ENCODE measurements at regions not wholly inside any gene's neighbourhood (a gene's known extent, or its start where the extent isn't known, plus 50 kb on each side); places are given as distances from the start of the nearest gene placed in this dataset.

DNA sequence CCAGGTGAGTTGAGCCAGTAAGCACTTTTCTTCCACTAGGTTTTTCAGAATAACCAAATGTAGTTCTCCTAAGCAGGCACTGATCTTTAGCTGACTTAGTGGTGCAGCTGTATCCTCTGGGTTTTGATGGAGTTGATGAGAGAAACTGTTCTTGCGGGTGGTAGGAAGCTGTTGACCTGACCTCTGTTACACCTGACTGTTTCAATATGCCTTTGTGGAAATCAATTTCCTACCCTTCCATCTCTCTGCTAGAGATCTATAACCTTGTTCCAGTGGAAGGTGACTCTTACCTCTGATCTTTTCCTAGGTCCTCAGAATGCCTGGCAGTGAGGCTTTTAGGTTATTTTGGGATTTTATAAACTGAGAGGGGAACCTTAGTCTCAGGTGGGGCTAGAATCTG, 51.6 kb upstream of the MACF1 start:
- TF ChIP-seq, protein P1, sequence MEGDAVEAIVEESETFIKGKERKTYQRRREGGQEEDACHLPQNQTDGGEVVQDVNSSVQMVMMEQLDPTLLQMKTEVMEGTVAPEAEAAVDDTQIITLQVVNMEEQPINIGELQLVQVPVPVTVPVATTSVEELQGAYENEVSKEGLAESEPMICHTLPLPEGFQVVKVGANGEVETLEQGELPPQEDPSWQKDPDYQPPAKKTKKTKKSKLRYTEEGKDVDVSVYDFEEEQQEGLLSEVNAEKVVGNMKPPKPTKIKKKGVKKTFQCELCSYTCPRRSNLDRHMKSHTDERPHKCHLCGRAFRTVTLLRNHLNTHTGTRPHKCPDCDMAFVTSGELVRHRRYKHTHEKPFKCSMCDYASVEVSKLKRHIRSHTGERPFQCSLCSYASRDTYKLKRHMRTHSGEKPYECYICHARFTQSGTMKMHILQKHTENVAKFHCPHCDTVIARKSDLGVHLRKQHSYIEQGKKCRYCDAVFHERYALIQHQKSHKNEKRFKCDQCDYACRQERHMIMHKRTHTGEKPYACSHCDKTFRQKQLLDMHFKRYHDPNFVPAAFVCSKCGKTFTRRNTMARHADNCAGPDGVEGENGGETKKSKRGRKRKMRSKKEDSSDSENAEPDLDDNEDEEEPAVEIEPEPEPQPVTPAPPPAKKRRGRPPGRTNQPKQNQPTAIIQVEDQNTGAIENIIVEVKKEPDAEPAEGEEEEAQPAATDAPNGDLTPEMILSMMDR (IDR thresholded peaks at IDR 0.05), result no peak
- no peak for TF ChIP-seq POLR2A (IDR thresholded peaks at IDR 0.05)
- H3K4me3 ChIP-seq (ENCODE audit: low read depth, poor library complexity, severe bottlenecking), result no peak overlapping the region
- intact Hi-C loops (cut with DNase I; ENCODE audit: low total_unique reads), result no loop called here
- no peak for DNase-seq (ENCODE audit: low spot score in 2 of 2)
- 90% methylated on average over 1 of the region's 1 CpG for WGBS, 2 donors

DNA sequence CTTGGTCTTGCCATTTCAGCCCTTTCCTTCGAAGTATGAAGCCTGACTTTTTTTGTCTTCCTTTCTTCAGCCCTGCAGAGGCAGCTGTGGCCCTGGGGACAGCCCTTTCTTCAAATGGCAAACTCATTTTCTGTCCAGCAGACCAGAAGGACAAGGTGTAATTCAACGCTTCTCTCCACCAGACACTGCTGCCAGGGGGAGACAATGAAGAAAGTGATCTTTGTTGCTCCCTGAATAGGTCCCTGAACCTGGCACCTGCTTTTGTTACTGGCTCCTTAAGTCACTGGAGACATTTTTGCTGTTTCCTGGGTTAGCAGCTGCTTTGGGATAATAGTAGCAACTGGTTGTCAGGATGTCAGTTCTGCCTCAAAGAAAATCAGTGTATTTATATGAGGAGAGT, 50.8 kb upstream of the MACF1 start:
- WGBS, 2 donors, result 85 to 88% methylated on average over 2 of the region's 2 CpGs

DNA sequence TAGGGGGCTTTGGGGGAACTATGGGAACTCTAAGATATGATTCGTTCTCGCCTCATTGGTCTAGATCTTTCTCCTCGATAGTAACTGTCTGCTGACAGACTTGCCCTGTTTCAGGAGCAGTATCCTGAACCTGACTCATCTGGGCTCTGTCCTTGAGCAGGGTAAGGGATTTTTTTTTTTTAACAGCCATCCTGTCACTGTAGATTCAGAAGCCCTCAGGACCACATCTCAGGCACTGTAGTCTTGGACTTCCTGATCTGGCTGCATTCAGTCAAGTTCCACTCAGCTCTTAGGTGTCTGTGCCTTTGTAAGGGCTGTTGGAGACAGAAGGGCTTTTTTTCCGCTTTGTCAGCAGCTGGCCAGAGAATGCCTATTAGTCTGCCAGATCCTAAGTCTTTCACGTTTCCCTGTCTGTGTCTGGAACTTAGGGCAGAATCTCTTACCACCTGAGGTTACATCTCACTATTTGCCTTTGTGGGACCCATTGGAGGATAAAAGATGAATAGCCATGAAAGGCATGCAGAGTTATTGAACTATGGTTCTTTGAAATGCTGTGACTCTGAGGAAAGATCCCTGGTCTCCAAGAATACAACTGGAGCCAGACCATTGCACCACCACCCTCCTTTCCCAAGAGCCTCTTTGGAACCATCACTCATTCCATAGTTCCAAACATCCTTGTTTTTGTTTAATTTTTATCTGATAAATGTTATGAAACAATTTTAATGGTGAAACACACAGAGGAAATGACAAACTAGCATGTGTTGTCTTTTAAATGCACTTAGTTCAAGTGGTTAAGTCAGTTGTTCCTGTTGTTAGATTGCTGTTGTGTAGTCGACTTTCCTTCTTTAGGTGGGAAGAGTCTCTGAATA, 49.7 kb upstream of the MACF1 start:
- DNase-seq (ENCODE audit: low spot score in 2 of 2), result peak in 1 of 2 donors; percentile 87
- TF ChIP-seq, protein P1 (IDR thresholded peaks at IDR 0.05), result no peak
- no peak for TF ChIP-seq POLR2A (IDR thresholded peaks at IDR 0.05)
- WGBS, 2 donors, result 41 to 43% methylated on average over 6 of the region's 6 CpGs
- no peak overlapping the region for H3K4me3 ChIP-seq (ENCODE audit: low read depth, poor library complexity, severe bottlenecking)
- intact Hi-C loops (cut with DNase I; ENCODE audit: low total_unique reads), result no loop called here

More for the DNA sequence above, 50.8 kb upstream of the MACF1 start:
- no peak for DNase-seq (ENCODE audit: low spot score in 2 of 2)
- TF ChIP-seq, protein P1 (IDR thresholded peaks at IDR 0.05), result no peak
- no peak for TF ChIP-seq POLR2A (IDR thresholded peaks at IDR 0.05)
- H3K4me3 ChIP-seq (ENCODE audit: low read depth, poor library complexity, severe bottlenecking), result no peak overlapping the region
- intact Hi-C loops (cut with DNase I; ENCODE audit: low total_unique reads), result no loop called here
